ENCODE measurements at regions not wholly inside any gene's neighbourhood (a gene's known extent, or its start where the extent isn't known, plus 50 kb on each side); places are given as distances from the start of the nearest gene placed in this dataset.
"Not testable (repeated sequence)": the region's sequence is repeated elsewhere in the genome, so short reads cannot be mapped to it uniquely, and the experiment has no call there.

DNA sequence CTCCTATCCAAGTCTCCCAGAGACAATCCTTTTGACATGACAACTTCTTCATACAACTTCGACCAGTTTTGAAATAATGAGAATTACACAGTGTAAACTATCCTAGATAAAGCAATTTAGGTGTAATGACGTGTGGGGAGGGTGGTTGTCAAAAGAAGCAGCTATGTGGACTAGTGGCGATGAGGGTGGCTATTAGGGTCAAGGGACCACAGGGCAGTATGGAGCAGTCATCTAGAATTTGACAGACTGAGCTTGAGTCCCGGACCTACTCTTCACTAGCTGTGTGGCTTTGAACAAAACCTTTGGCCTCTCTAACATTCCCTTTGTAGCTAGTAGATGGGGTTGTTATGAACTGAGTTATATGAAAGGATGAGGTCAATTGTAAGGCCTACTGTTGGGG lies 247.1 kb downstream of the HAPSTR1 start:
- no peak for DNase-seq
- no peak overlapping the region for H3K4me3 Mint-ChIP-seq
- no peaks in the 10 kb centered on the region for H3K27me3 Mint-ChIP-seq
- H3K36me3 Mint-ChIP-seq, result no peaks in the 10 kb centered on the region
- H3K9me3 Mint-ChIP-seq, result no peaks in the 10 kb centered on the region
- H3K27ac Mint-ChIP-seq, result no peak overlapping the region
- CTCF ChIA-PET, result interaction anchor here (0.6 kb wide), 1 partner anchor 80 kb away, joined by 3 read pairs; no protein-coding TSS in a partner anchor
- H3K4me1 Mint-ChIP-seq, result no peaks in the 10 kb centered on the region

- no peak overlapping the region for H3K27ac Mint-ChIP-seq
- no peaks in the 10 kb centered on the region for H3K36me3 Mint-ChIP-seq
- no peaks in the 10 kb centered on the region for H3K4me1 Mint-ChIP-seq
- H3K9me3 Mint-ChIP-seq, result no peaks in the 10 kb centered on the region
- H3K27me3 Mint-ChIP-seq, result no peaks in the 10 kb centered on the region
- CTCF ChIA-PET, result no interaction called here
- H3K4me3 Mint-ChIP-seq, result no peak overlapping the region
- no peak for DNase-seq
Observed at GRCh38 chr16:9340526-9341256, 249.2 kb downstream of the HAPSTR1 start.

- Mint-ChIP-seq H3K9me3 (no peaks in the 10 kb centered on the region), H3K27me3 (no peaks in the 10 kb centered on the region), H3K4me3 (no peak overlapping the region), H3K36me3 (no peaks in the 10 kb centered on the region), H3K27ac (no peak overlapping the region), H3K4me1 (no peaks in the 10 kb centered on the region)
- no peak for DNase-seq
- CTCF ChIA-PET, result interaction anchor here (0.6 kb wide), 1 partner anchor 107 kb away, joined by 3 read pairs; no protein-coding TSS in a partner anchor
Observed at GRCh38 chr16:9343276-9343675, 251.8 kb downstream of the HAPSTR1 start.

DNA sequence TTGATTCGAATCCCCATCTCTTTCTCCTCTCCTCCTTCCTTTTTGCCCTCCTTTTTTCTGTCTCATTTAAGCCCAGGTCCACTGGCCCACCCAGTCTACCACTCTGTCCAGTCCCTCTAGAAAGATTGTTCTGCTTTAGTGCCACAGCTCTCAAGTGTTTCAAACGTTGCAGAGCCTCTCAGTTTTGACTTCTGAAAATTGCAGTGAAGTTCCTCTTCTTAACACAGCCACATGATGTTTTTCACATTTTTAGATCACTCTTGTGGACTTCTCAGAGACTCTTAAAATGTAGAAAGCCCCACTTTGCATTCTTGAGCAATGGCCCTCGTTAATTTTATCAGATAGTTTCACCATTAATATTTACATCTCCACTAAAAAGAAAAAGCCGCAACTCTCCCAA lies 253.1 kb downstream of the HAPSTR1 start:
- H3K4me1 Mint-ChIP-seq, result no peaks in the 10 kb centered on the region
- H3K36me3 Mint-ChIP-seq, result no peaks in the 10 kb centered on the region
- peaks cover 6% of the 10 kb centered on the region for H3K9me3 Mint-ChIP-seq
- H3K27me3 Mint-ChIP-seq, result no peaks in the 10 kb centered on the region
- no peak overlapping the region for H3K27ac Mint-ChIP-seq
- H3K4me3 Mint-ChIP-seq, result no peak overlapping the region
- CTCF ChIA-PET, result no interaction called here
- no peak for DNase-seq

DNA sequence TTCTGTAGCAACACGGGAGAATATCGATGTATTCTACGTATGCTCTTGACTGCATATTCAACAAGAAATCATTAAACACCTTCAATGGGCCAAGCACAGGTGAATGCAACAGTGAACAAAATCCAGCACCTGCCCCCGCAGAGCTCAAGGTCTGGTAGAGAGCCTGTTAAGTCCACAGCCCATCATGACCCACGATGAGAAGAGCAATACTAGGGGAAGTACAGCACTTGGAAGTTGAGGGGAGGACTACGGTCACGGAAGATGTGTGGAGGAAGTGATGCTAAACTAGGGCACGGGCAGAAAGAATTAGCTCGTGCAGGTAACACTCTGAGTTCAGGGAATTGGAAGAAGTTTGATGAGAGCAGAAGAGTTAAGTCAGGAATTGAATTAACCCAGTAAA lies 253.6 kb downstream of the HAPSTR1 start:
- Mint-ChIP-seq H3K9me3 (peaks cover 6% of the 10 kb centered on the region), H3K4me1 (no peaks in the 10 kb centered on the region), H3K4me3 (no peak overlapping the region), H3K27me3 (no peaks in the 10 kb centered on the region), H3K27ac (no peak overlapping the region), H3K36me3 (no peaks in the 10 kb centered on the region)
- no peak for DNase-seq
- CTCF ChIA-PET, result no interaction called here

- Mint-ChIP-seq H3K4me3 (no peak overlapping the region), H3K27me3 (no peaks in the 10 kb centered on the region), H3K36me3 (no peaks in the 10 kb centered on the region), H3K4me1 (no peaks in the 10 kb centered on the region), H3K27ac (no peak overlapping the region), H3K9me3 (peaks cover 6% of the 10 kb centered on the region)
- no peak for DNase-seq
- CTCF ChIA-PET, result no interaction called here
Observed at GRCh38 chr16:9345880-9346279, 254.4 kb downstream of the HAPSTR1 start.

DNA sequence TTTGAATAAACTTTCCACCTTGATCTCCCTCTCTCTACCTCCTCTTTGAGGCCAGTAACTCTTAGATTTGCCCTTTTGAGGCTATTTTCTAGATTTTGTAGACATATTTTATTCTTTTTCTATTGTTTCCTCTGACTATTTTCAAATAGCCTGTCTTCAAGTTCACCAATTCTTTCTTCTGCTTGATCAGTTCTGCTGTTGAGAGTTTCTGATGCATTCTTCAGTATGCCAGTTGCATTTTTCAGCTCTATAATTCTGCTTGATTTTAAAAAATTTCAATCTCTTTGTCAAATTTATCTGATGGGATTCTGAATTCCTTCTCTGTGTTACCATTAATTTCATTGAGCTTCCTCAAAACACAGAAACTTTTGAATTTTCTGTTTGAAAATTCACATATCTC lies 257.5 kb downstream of the HAPSTR1 start:
- no peaks in the 10 kb centered on the region for H3K4me1 Mint-ChIP-seq

DNA sequence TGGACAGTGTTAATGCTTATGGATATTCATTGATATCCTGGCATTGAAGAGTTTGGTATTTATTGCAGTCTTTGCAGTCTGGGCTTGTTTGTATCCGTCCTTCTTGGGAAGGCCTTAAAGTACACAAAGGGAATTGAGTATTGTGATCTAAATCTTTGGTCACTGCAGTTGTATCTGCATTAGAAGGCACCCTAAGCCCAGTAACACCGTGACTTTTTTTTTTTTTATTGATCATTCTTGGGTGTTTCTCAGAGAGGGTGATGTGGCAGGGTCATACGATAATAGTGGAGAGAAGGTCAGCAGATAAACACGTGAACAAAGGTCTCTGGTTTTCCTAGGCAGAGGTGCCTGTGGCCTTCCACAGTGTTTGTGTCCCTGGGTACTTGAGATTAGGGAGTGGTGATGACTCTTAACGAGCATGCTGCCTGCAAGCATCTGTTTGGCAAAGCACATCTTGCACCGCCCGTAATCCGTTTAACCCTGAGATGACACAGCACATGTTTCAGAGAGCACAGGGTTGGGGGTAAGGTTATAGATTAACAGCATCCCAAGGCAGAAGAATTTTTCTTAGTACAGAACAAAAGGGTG lies 258.0 kb downstream of the HAPSTR1 start:
- H3K27ac Mint-ChIP-seq, H3K36me3 Mint-ChIP-seq, H3K9me3 Mint-ChIP-seq, H3K4me1 Mint-ChIP-seq, DNase-seq, H3K27me3 Mint-ChIP-seq, CTCF ChIA-PET, H3K4me3 Mint-ChIP-seq: not testable (repeated sequence)

More for the DNA sequence above, 257.5 kb downstream of the HAPSTR1 start:
- CTCF ChIA-PET, result no interaction called here
- no peak for DNase-seq
- no peaks in the 10 kb centered on the region for H3K27me3 Mint-ChIP-seq
- H3K9me3 Mint-ChIP-seq, result peaks cover 6% of the 10 kb centered on the region
- no peak overlapping the region for H3K4me3 Mint-ChIP-seq
- H3K36me3 Mint-ChIP-seq, result no peaks in the 10 kb centered on the region
- no peak overlapping the region for H3K27ac Mint-ChIP-seq

DNA sequence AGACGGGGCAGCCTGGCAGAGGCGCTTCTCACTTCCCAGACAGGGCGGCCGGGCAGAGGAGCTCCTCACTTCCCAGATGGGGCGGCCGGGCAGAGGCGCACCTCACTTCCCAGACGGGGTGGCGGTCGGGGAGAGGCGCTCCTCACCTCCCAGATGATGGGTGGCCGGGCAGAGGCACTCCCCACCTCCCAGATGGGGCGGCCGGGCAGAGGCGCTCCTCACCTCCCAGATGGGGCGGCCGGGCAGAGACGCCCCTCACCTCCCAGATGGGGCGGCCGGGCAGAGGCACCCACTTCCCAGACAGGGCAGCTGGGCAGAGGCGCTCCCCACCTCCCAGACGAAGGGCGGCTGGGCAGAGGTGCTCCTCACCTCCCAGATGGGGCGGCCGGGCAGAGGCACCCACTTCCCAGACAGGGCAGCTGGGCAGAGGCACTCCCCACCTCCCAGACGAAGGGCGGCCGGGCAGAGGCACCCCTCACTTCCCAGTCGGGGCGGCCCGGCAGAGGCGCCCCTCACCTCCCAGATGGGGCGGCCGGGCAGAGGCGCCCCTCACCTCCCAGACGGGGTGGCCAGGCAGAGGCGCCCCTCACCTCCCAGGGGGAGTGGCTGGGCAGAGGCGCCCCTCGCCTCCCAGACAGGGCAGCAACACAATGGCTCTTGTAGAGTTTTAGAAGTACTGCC lies 258.8 kb downstream of the HAPSTR1 start:
- H3K27me3 Mint-ChIP-seq, H3K4me1 Mint-ChIP-seq, H3K36me3 Mint-ChIP-seq, H3K9me3 Mint-ChIP-seq, CTCF ChIA-PET, DNase-seq, H3K4me3 Mint-ChIP-seq, H3K27ac Mint-ChIP-seq: not testable (repeated sequence)

GRCh38 chr16:9351440-9351839 lies 260.0 kb downstream of the HAPSTR1 start:
- no peak overlapping the region for H3K27ac Mint-ChIP-seq
- no peak for DNase-seq
- no peaks in the 10 kb centered on the region for H3K4me1 Mint-ChIP-seq
- H3K9me3 Mint-ChIP-seq, result peaks cover 9% of the 10 kb centered on the region
- no peaks in the 10 kb centered on the region for H3K36me3 Mint-ChIP-seq
- H3K4me3 Mint-ChIP-seq, result no peak overlapping the region
- H3K27me3 Mint-ChIP-seq, result no peaks in the 10 kb centered on the region
- CTCF ChIA-PET, result interaction anchor here (1.1 kb wide), 1 partner anchor 267 kb away, joined by 3 read pairs; no protein-coding TSS in a partner anchor

DNA sequence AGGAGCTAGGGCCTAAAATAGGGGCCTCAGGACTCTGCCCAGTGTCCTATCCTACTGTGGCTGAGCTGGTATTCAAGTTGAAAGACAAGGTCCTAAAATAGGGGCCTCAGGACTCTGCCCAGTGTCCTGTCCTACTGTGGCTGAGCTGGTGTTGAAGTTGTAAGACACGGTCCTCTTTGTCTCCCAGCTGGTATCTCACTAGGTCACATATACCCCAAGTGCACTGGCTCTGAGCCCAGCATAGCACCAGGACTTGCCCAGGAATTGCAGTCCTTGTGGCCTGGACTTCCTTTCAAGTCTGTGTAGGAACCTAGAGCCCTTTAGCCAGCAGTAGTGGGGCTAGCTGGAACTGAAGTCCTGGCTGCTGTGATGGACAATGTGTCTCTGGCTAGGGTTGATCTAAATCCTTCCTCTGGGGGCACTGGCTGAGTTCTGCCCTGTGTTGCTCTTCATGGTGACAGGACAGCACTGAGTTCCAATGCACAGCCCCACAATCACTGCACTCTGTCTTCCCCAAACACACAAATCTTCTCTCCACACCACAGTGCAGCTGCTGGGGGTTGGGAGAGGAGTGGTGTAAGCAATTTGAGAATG lies 260.5 kb downstream of the HAPSTR1 start:
- no peaks in the 10 kb centered on the region for H3K27me3 Mint-ChIP-seq

DNA sequence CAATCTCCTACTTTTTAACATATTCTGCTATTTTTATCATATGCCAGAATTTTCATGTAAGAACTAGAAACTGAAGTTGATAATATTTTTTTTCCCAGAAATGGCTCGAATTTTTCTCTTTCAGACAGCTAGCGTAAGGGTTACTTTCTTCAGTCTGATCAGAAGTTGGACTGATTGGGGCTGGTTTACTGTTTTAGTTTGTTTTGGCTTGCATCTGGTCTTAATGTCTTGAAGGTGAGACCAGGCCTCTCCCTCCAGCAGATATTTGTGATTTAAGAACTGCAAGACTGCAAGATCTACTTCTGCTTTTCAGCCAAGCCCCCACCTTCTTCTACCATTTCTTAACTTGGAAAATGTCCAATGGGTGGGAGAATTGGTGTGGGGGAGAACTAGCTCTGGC lies 266.4 kb downstream of the HAPSTR1 start:
- H3K27me3 Mint-ChIP-seq, result no peaks in the 10 kb centered on the region
- no peak for DNase-seq
- peaks cover 7% of the 10 kb centered on the region for H3K9me3 Mint-ChIP-seq
- H3K36me3 Mint-ChIP-seq, result no peaks in the 10 kb centered on the region
- H3K4me3 Mint-ChIP-seq, result no peak overlapping the region
- H3K4me1 Mint-ChIP-seq, result no peaks in the 10 kb centered on the region
- CTCF ChIA-PET, result no interaction called here
- H3K27ac Mint-ChIP-seq, result no peak overlapping the region

More for the DNA sequence above, 260.5 kb downstream of the HAPSTR1 start:
- CTCF ChIA-PET, result interaction anchor here (1.1 kb wide), 1 partner anchor 266 kb away, joined by 3 read pairs; no protein-coding TSS in a partner anchor
- DNase-seq, result no peak
- Mint-ChIP-seq H3K9me3 (peaks cover 9% of the 10 kb centered on the region), H3K36me3 (no peaks in the 10 kb centered on the region), H3K4me1 (no peaks in the 10 kb centered on the region), H3K27ac (no peak overlapping the region), H3K4me3 (no peak overlapping the region)

DNA sequence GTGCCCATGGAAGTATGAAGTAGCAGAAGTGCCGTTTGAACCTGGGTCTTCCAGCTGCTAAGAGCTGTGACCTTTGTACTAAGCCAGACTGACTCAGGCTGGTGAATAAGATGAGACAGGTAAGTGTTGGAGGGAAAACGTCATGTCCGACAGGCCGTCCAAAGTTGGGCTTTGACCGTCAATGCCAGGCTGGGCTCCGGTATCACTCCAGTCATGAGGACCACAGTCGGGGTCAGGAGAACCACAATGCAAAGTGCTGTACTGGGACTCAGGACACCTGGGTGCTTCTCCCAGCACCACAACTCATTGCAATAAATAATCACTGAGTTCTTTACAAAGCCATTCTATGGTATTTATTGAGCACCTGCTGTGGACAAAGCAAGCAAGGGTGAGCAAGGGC lies 268.6 kb downstream of the HAPSTR1 start:
- Mint-ChIP-seq H3K4me3 (no peak overlapping the region), H3K4me1 (no peaks in the 10 kb centered on the region), H3K27ac (no peak overlapping the region), H3K36me3 (no peaks in the 10 kb centered on the region), H3K27me3 (no peaks in the 10 kb centered on the region), H3K9me3 (peaks cover 7% of the 10 kb centered on the region)
- no peak for DNase-seq
- CTCF ChIA-PET, result no interaction called here

DNA sequence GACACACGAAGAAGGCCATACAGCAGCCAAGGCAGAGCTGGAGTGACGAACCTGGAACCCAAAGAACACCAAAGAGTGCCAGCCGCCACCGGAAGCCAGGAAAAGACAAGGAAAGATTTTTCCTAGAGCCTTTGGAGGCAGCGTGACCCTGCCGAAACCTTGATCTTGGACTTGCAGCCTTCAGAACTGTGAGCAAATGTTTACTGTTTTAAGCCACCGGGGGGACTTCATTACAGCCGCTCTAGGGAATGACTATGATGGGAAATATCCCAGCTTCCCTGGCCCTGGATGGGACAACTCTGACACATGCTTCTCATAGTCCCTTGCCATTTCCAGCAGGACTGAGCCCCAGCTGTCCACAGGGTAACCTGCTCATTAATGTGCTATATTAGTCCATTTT lies 270.6 kb downstream of the HAPSTR1 start:
- CTCF ChIA-PET, result no interaction called here
- H3K9me3 Mint-ChIP-seq, result peaks cover 4% of the 10 kb centered on the region
- H3K4me1 Mint-ChIP-seq, result no peaks in the 10 kb centered on the region
- no peaks in the 10 kb centered on the region for H3K27me3 Mint-ChIP-seq
- no peak overlapping the region for H3K27ac Mint-ChIP-seq
- no peak overlapping the region for H3K4me3 Mint-ChIP-seq
- DNase-seq, result no peak
- no peaks in the 10 kb centered on the region for H3K36me3 Mint-ChIP-seq

Measured in activated naive CD4-positive, alpha-beta T cell treated with anti-CD3 and anti-CD28 coated beads, Interleukin-2, amount 10 ng/mL, durations not matched to agents 7 days and 5 days (primary cell).